ENCODE measurements at regions not wholly inside any gene's neighbourhood (a gene's known extent, or its start where the extent isn't known, plus 50 kb on each side); places are given as distances from the start of the nearest gene placed in this dataset.

DNA sequence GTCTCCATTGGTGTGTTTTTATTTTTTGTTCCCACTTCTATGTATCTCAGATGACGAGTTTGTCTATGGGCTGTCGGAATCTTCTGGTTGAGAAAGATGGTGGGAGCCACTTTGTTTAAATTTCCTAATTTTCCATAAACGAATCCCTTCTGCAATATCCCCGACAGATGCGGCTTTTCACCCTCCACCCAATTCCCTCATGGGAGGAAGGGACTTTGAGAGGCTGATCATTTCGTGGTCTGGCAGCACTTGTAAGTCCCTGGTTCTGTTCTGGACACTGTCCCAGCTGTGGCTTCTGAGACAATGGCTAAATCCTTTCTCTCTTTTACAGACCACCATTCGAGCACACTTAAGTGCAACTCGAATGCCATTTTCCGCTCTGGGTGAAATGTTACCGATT is 72.2 kb upstream of the PUDP start:
- DNase-seq (ENCODE audit: low read depth): no peak

DNA sequence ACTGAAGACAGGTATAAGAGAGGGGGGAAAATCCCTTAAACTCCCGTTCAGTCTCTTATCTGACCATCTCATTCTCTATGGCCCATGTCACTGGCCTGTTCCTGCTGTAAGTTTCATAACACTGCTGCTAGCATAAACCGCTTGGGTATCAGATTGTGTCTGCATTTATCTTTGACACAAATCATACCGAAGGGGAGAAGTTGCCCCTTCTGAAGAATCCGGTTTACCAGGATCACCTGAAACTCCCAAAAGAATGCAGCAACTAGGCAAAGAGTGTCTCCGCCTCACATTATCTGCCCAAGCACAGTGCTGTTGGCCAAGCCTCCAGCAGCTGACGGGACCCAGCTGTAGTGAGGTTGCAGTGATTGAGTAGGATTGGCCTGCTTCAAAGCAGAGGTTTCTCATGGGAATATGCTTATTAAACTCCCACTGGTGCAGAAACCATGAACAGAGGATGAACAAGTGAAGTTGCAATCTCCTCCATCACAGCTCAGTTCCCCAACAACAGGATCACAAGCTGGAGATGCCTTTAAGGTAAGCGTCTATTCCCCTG is 71.3 kb upstream of the PUDP start:
- no peak for DNase-seq (ENCODE audit: low read depth)

DNA sequence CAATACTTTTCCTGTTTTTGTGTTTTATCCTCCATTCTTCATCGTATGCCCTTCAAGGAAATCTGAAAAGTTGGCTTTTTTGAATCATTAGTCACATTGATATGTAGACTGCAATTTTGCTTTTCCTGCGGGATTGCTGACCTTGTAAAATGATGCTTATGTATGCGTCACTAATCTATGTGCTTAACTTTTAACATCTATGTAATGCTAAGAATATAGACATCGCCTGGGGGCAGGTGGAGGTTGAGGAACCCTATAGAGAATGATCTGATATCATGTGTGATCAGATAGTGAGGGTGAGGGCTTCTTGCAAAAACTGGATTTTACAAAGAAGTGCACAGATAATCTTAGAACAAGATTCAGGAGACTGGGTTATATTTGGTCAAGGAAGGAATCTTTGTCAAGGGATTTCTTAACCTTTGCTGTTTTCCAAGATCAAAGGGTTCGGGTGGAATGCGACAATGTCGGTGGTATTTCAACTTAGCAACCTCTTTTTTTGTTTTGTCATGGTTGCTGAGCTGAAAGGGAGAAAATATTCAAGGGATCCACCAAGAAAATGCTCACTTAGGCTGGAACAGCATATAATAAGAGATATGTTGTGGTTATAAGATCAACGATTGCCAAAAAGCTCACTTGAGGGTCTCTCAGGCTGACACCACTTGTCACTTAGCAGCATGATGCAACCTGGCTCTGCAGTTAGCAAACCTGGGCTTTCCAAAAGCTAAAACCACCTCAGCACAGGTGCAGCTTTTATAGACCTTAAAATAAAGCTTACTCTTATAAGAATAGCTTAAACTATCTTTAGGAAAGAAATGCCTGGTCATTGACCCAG is 70.6 kb upstream of the PUDP start:
- DNase-seq (ENCODE audit: low read depth): no peak

DNA sequence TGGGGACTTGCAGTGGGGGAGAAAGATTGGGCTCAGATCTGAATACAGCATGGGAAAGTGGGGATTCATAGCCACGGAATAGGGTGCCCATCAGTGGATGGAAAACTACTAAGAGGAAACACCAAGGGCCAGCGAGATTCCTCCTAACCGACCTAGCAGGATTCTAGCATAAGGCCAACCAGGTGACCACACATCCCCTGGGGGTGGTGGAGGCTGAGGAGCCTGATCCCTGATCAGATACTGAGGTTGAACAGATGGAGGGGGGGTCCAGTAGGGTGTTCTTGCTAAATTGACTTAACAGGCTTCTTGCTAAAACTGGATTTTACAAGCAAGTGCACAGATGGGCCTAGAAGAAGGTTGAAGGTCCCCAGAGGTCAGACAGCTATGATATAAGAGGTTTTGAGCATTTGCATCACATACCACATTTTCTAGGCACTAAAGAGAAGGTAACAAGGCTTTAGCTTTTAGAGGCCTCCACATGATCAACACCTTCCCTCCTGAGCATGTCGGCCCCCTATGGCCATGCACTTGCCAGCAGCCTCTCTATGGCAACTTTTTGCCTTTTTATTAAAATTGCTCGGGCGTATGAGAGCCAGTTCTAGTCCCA is 69.1 kb upstream of the PUDP start:
- no peak for DNase-seq (ENCODE audit: low read depth)

DNA sequence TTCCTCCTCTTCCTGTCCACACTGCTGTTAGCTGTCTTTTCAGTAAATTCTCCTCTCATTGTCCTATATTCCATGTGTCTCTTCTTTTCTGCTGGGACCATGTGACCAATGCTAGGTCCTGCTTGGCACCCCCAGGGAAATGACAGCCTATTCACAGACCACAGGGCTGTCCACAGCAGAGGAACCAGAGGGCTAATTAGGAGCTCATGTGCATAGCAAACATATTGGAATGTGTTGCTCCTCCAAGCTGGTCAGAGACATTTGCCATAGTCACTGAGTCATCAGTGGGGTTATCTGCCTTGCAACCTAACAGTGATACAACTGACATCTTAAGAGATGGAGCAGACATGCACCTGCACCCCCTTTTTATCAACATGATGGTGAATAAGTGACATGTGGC is 67.9 kb upstream of the PUDP start:
- DNase-seq (ENCODE audit: low read depth): peak; percentile 10

DNA sequence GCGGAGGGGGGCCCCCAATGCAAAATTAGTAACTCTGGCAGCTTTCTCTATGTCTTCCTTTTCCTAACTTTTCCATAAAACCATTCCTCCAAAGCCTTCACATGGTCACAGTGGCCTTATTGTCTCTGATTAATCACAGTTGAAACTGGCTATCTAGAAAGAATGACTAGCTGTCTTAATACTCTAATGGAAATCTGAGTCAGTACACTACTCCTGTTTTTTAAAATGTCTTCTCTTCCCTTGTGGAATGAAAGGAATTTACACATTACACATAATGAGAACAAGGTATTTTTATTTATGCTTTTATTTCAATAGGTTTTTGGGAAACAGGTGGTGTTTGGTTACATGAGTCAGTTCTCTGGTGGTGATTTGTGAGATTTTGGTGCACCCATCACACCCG is 66.3 kb upstream of the PUDP start:
- DNase-seq (ENCODE audit: low read depth): peak; percentile 14

DNA sequence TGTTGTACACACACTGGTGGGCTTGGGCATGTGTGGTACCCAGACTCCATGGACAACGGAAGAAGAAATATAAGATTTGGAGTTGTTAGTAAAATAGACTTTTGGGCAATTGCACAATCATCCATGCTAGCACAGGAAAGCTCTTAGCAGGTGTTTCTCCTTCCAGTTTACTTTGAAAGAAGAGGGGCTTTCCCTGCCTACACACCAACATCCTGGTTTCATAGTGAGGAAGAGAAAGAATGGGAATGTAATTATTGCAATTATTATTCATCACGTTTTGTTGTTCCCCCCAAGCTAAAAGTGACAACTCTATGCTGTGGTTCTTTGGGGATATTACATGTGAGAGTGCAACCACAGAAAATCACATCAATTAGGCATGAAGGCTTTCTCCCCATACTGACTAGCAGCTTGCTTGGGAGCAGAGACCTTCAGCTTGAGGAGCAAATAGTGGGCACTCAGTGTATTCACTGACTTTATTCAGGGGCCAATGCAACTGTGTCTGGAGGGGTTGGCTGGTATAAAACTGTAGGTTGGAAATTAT is 57.2 kb upstream of the PUDP start:
- no peak for DNase-seq (ENCODE audit: low read depth)

DNA sequence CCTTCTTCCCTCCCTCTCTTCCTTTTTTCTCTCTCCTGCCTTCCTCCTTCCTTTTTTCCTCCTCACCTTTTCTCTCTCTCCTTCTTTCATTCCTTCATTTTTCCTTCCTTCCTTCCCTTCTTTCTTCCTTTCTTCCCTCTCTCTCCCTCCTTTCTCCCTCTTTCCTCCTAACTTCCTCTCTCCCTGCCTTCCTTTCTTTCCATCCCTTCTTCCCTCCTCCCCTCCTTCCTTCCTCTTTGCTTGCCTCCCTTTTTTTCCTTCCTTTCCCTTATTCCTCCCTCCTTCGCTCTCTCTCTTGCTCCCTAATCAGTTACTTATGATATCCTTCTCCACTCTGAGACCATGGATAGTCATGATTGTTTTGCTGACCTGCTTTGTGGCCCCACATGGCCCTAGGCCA is 56.7 kb upstream of the PUDP start:
- no peak for DNase-seq (ENCODE audit: low read depth)

DNA sequence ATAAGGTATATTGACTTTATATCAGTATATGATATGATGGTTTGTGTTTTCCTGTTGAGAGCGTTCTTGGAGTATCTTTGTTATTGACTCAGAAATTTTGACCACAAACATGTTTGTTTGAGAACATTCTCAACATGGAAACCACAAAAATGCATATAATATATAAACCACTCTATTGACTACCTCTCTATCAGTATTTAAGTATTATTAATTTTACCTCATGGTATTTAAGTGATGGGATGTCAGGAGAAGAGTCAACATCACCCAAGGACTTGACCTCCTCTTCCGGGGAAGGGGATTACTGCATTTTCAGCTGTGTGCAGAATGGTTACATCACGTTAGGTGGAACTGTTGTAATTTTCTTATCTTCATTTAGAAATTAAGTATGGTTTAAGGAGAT is 54.3 kb upstream of the PUDP start:
- peak; percentile 71 for DNase-seq (ENCODE audit: low read depth)

DNA sequence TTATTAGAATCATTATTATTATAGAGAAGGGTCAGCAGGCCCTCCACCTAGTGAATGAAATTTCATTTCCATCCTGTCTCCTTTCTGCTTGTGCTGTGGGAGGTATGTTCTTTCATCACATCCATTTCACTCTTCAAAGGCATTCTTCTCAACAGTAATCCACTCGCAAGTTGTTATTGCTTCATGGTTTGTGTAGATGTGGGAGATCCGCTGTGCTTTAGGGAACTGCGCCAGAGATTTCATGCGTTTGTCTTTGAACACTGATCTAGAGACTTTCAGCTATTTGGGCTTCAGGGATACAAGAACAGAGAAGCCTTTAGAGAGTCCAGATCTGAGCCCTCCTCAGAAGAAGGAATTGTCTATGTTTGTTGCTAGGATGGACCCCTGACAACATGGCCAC is 53.5 kb upstream of the PUDP start:
- peak; percentile 85 for DNase-seq (ENCODE audit: low read depth)

DNA sequence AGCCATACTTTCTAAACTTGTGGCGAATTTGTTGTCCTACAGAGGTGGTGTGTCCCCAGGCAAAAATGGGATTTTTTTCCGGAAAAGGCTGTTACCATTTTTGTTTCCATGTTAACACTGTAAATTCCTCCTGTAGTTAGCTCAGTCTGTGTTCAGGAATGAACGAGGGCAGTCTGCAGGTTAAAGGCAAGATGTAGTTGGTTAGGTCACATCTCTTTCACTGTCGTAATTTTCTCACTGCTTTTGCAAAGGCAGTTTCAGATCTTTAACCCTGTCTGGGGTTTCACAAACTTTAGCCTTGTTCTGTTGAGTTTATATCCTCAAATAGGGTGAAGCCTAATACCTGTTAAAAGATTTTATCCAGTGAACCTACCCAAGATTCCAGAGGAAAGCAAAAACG is 50.5 kb upstream of the PUDP start:
- DNase-seq (ENCODE audit: low read depth): peak; percentile 10

Measured in iris pigment epithelial cell (primary cell).